OCI-LY7 (cell line): ENCODE measurements at regions not wholly inside any gene's neighbourhood (a gene's known extent, or its start where the extent isn't known, plus 50 kb on each side); places are given as distances from the start of the nearest gene placed in this dataset.

Experiments used
- EZH2phosphoT487 ChIP-seq: fragments of 200-600 bp; sonication (generic); IDR thresholded peaks from 2 replicates; pipeline ENCODE4 v1.6.1; 2018; ENCODE audit warnings: low read depth, borderline replicate concordance, mild to moderate bottlenecking, mixed run types, antibody characterized with exemption, low read length, moderate library complexity, mixed read lengths
- TF ChIP-seq, protein P1 (sequence below): fragments of 200-600 bp; sonication (generic); conservative IDR thresholded peaks from 2 replicates; pipeline ENCODE4 v1.5.1; 2014; ENCODE audit warnings: mild to moderate bottlenecking, antibody characterized with exemption, low read length, moderate library complexity, mixed read lengths

DNA sequence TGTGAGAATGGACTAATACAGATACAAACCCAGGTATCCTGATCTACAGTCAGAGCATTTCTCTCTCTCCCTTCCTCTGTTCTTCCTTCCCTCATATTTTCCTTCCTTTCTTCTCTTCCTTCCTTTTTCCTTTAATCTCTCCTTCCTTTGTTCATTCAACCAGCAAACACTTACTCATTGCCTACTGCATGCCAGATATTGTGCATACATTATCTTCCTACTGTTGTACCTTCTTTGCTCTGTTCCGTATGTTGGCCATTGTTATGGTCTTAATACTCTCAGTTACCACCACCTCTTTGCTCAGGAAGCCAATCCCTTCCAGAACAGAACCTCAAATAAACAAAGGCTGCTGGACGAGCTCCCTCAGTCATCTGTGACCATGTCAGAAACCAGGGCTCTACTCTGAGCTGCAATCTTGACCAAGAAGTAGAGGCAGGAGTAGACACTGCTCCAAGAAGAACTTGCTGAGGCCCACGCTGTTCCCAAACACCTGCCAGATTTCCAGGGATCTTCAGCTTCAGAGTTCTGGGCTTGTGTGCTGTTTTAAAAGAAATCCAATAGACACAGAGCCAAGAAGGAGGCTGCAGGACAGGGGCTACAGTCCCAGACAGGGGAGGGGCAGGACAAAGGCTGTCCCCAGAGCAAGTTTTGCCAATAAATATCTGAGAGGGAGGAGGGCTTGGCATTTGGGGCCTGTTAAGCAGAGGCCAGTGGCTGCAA, 526.7 kb upstream of the TBX3 start:
- TF ChIP-seq, protein P1, sequence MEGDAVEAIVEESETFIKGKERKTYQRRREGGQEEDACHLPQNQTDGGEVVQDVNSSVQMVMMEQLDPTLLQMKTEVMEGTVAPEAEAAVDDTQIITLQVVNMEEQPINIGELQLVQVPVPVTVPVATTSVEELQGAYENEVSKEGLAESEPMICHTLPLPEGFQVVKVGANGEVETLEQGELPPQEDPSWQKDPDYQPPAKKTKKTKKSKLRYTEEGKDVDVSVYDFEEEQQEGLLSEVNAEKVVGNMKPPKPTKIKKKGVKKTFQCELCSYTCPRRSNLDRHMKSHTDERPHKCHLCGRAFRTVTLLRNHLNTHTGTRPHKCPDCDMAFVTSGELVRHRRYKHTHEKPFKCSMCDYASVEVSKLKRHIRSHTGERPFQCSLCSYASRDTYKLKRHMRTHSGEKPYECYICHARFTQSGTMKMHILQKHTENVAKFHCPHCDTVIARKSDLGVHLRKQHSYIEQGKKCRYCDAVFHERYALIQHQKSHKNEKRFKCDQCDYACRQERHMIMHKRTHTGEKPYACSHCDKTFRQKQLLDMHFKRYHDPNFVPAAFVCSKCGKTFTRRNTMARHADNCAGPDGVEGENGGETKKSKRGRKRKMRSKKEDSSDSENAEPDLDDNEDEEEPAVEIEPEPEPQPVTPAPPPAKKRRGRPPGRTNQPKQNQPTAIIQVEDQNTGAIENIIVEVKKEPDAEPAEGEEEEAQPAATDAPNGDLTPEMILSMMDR = no peak
- no peak for TF ChIP-seq EZH2phosphoT487
